Activated CD4-positive, alpha-beta T cell treated with anti-CD3 and anti-CD28 coated beads, Interleukin-2, amount 50 U/mL, for 48 hours (primary cell): ENCODE measurements at regions not wholly inside any gene's neighbourhood (a gene's known extent, or its start where the extent isn't known, plus 50 kb on each side); places are given as distances from the start of the nearest gene placed in this dataset.

Source experiments
- DNase-seq, 2 experiments: peaks; one replicate each; pipeline ENCODE4 v3.0.0-alpha.2; 2020

GRCh38 chr20:51091406-51092195 lies 68.7 kb upstream of the KCNG1 start:
- no peak for DNase-seq

GRCh38 chr20:51089840-51090239 lies 66.9 kb upstream of the KCNG1 start:
- DNase-seq = no peak

- no peak for DNase-seq
Measured at GRCh38 chr20:51089272-51089781, 66.4 kb upstream of the KCNG1 start.

GRCh38 chr20:51087266-51087665 lies 64.4 kb upstream of the KCNG1 start:
- DNase-seq = no peak

- no peak for DNase-seq
Measured at GRCh38 chr20:51085769-51086168, 62.9 kb upstream of the KCNG1 start.

- DNase-seq = no peak
Measured at GRCh38 chr20:51084593-51085377, 61.9 kb upstream of the KCNG1 start.

- DNase-seq = no peak
Measured at GRCh38 chr20:51083447-51083846, 60.5 kb upstream of the KCNG1 start.

- DNase-seq = no peak
Measured at GRCh38 chr20:51082988-51083387, 60.1 kb upstream of the KCNG1 start.

- DNase-seq = no peak
Measured at GRCh38 chr20:51080516-51080915, 57.6 kb upstream of the KCNG1 start.

- DNase-seq = no peak
Measured at GRCh38 chr20:51079488-51079887, 56.6 kb upstream of the KCNG1 start.

- no peak for DNase-seq
Measured at GRCh38 chr20:51077686-51078060, 54.8 kb upstream of the KCNG1 start.

GRCh38 chr20:51076786-51077685 lies 54.1 kb upstream of the KCNG1 start:
- DNase-seq = no peak

GRCh38 chr20:51074062-51074461 lies 51.2 kb upstream of the KCNG1 start:
- no peak for DNase-seq
